Chondrocyte (in vitro differentiated cells): ENCODE measurements at regions not wholly inside any gene's neighbourhood (a gene's known extent, or its start where the extent isn't known, plus 50 kb on each side); places are given as distances from the start of the nearest gene placed in this dataset.

ENCODE experiments used
- DNase-seq: peaks from one replicate; pipeline ENCODE4 v3.0.0; 2021; ENCODE audit warnings: mixed read lengths, low spot score
- H3K27ac Mint-ChIP-seq: one replicate; pipeline ENCODE4 v1.8.0; 2021; ENCODE audit warnings: mild to moderate bottlenecking, moderate library complexity, mixed read lengths; ENCODE audit not compliant: unreplicated experiment
- H3K27me3 Mint-ChIP-seq: 2 replicates; pipeline ENCODE4 v1.8.0; 2021; ENCODE audit warnings: low read depth, mixed read lengths
- H3K36me3 Mint-ChIP-seq: 2 replicates; pipeline ENCODE4 v1.8.0; 2021; ENCODE audit warnings: low read depth, mixed read lengths
- H3K4me1 Mint-ChIP-seq: 2 replicates; pipeline ENCODE4 v1.8.0; 2021; ENCODE audit warnings: low read depth, mild to moderate bottlenecking, mixed read lengths
- H3K4me3 Mint-ChIP-seq: one replicate; pipeline ENCODE4 v1.8.0; 2021; ENCODE audit warnings: mild to moderate bottlenecking, moderate library complexity, mixed read lengths; ENCODE audit not compliant: unreplicated experiment
- H3K9me3 Mint-ChIP-seq: 2 replicates; pipeline ENCODE4 v1.8.0; 2021; ENCODE audit warnings: low read depth, mixed read lengths
- TF ChIP-seq, protein P1 (sequence below): fragments of 200-600 bp; sonication (generic); IDR thresholded peaks from 2 replicates; pipeline ENCODE4 v1.5.0; 2021; ENCODE audit warnings: antibody characterized with exemption, mild to moderate bottlenecking, moderate library complexity

DNA sequence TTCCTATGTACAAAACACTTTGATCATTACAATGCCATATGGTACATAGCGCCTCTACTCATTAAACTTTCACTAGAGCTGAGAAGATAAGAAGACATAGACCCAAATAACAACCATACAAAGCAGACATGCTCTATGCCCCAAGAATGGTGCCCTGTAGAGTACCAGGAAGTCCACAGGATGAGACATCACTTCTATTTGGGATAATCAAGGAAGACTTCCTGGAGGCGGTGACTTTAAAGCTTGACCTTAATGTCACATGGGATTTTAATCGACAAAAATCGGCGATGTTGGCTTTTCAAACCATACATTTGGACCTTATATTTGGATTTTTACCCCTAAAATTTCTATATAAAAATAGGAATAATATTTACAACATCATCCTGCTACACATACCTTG, 224.3 kb upstream of the MAP3K1 start:
- peaks cover 2% of the 10 kb centered on the region for H3K36me3 Mint-ChIP-seq
- H3K27me3 Mint-ChIP-seq: peaks cover 3% of the 10 kb centered on the region
- TF ChIP-seq, protein P1, sequence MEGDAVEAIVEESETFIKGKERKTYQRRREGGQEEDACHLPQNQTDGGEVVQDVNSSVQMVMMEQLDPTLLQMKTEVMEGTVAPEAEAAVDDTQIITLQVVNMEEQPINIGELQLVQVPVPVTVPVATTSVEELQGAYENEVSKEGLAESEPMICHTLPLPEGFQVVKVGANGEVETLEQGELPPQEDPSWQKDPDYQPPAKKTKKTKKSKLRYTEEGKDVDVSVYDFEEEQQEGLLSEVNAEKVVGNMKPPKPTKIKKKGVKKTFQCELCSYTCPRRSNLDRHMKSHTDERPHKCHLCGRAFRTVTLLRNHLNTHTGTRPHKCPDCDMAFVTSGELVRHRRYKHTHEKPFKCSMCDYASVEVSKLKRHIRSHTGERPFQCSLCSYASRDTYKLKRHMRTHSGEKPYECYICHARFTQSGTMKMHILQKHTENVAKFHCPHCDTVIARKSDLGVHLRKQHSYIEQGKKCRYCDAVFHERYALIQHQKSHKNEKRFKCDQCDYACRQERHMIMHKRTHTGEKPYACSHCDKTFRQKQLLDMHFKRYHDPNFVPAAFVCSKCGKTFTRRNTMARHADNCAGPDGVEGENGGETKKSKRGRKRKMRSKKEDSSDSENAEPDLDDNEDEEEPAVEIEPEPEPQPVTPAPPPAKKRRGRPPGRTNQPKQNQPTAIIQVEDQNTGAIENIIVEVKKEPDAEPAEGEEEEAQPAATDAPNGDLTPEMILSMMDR: no peak
- no peak overlapping the region for H3K4me3 Mint-ChIP-seq
- no peak for DNase-seq
- H3K9me3 Mint-ChIP-seq: no peaks in the 10 kb centered on the region
- H3K27ac Mint-ChIP-seq: no peak overlapping the region
- H3K4me1 Mint-ChIP-seq: peaks cover 9% of the 10 kb centered on the region

DNA sequence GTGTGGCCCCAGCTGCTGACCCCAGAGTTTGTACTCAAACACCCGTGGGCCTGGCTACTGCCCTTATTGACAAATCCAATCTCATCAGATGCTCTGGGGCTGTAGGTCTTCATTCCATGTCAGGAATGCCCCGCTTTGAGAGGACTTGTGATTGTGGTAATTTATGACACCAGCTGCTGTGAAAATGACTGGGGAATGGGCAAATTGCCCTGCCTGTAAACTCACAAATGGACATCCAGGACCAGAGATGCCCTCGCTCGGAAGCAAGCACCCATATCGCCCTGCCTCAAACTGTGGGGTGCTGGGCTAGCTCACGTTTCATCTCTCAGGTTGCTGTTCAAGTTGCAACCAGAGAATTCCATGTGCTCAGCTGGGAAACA, 225.9 kb upstream of the MAP3K1 start:
- no peak for DNase-seq
- Mint-ChIP-seq H3K27me3 (peaks cover 3% of the 10 kb centered on the region), H3K36me3 (peaks cover 2% of the 10 kb centered on the region), H3K9me3 (peaks cover under 1% of the 10 kb centered on the region), H3K27ac (no peak overlapping the region), H3K4me3 (no peak overlapping the region), H3K4me1 (peaks cover 9% of the 10 kb centered on the region)
- TF ChIP-seq, protein P1: no peak

DNA sequence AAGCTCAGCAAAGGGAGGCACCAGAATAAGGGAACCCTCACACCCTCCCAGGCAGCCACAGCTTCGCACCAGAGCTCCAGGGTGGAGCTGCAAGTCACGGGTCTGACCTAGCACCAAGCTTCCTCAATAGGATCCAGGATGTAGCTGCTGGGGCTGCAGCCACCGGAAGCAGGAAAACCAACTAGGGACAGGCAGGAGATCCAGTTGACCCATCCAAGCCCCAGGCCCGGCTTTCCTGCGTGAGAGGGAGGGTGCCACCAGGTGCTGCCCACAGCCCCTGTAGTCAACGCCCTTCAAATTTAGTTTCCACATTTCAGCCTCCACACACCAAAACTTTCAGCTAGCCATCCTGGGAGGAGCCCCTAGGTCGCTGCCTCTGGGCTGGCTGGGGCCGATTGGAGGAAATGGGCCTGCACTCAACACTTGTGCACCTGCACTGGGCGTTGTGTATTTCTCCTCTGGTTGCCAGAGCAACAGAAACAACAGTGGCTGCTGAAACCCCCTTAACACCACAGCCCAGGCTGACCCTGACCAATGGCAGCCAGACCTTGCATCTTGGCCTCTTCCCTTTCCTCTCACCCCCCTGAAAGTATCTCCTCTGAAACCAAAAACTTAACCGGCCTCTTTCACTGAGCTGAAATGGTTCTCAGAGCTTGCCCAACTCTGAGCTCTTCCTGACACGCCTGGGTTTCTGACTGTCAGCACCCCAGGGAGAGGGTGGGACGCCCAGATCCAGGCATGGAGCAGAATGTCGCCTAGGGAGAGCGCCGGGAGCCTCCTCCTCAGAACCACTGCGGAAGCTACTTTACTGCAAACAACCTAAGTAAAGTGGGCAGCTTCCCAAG, 226.5 kb upstream of the MAP3K1 start:
- H3K36me3 Mint-ChIP-seq: peaks cover 1% of the 10 kb centered on the region
- peaks cover 3% of the 10 kb centered on the region for H3K27me3 Mint-ChIP-seq
- TF ChIP-seq, protein P1: no peak
- DNase-seq: no peak
- peaks cover 9% of the 10 kb centered on the region for H3K4me1 Mint-ChIP-seq
- no peak overlapping the region for H3K4me3 Mint-ChIP-seq
- peaks cover 5% of the 10 kb centered on the region for H3K9me3 Mint-ChIP-seq
- no peak overlapping the region for H3K27ac Mint-ChIP-seq

DNA sequence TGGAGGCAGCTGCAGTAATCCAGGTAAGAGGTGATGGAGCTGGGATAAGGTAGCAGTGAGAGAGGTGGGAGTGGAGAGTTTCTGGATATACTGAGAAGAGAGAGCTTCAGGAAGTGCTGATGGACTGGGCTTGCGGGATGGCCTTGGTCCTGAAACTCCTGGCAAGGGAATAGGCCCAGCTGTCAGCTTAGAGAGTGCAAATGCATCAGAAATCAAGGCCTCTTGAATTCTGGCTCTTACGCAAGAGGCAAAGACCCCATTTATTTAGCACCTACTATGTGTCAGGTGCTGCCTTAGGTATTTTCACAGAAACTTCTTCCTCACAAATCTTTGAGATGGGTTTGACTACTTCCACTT, 227.2 kb upstream of the MAP3K1 start:
- TF ChIP-seq, protein P1: no peak
- DNase-seq: no peak
- Mint-ChIP-seq H3K4me3 (no peak overlapping the region), H3K27ac (no peak overlapping the region), H3K4me1 (peaks cover 9% of the 10 kb centered on the region), H3K9me3 (peaks cover 7% of the 10 kb centered on the region), H3K27me3 (peaks cover 3% of the 10 kb centered on the region), H3K36me3 (no peaks in the 10 kb centered on the region)

DNA sequence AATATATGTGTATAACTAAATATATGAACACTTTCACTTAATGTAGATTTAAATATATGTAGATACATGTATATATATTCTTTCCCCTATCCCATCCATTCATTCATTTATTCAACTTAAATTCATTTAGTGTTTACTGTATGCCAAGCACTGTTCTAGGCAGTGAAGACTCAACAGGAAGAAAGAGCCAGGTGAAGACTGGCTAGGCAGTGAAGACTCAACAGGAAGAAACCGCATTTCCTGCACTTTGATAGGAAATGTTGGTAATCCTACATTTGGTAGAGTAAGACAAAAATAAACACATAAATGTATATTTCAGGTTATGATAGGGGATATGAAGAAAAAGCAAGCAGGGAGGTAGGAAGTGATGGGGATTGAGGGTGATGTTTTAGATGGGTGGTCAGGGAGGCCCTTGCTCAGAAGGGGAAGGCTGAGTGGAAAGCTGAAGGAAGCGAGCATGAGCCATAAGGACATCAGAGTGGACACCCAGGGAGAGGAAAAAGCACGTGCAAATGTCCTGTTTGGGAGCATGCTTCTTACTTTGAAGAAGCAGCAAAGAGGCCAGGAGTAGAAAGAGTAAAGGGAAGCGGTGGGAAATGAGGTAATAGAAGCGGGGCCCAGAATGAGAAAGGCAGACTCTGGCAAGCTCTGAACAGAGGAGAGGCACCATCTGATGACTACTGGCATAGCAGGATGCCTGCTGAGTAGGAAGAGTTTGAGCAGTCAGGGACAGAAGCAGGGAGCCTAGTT, 227.8 kb upstream of the MAP3K1 start:
- no peak overlapping the region for H3K4me3 Mint-ChIP-seq
- peaks cover 3% of the 10 kb centered on the region for H3K27me3 Mint-ChIP-seq
- TF ChIP-seq, protein P1: no peak
- no peaks in the 10 kb centered on the region for H3K36me3 Mint-ChIP-seq
- H3K9me3 Mint-ChIP-seq: peaks cover 7% of the 10 kb centered on the region
- DNase-seq: no peak
- H3K4me1 Mint-ChIP-seq: peaks cover 9% of the 10 kb centered on the region
- no peak overlapping the region for H3K27ac Mint-ChIP-seq
